Left lung (tissue), 4 donors: ENCODE measurements at regions not wholly inside any gene's neighbourhood (a gene's known extent, or its start where the extent isn't known, plus 50 kb on each side); places are given as distances from the start of the nearest gene placed in this dataset.

Experiments used
- ATAC-seq: fragments of 200-7000 bp; cut with Tn5 transposase; one replicate; pipeline ENCODE4 v1.9.1; 2020; ENCODE audit warnings: moderate library complexity
- DNase-seq, 4 donors: peaks; one replicate each; pipeline ENCODE4 v3.0.0-alpha.2; 2013 to 2020
- H3K27ac ChIP-seq, 2 donors: fragments of 200-600 bp; sonication (generic) in 1 of 2; one replicate each; pipeline versions ENCODE4 v1.5.0 to v1.8.0; 2020 to 2021
- H3K27me3 ChIP-seq, 2 donors: fragments of 200-600 bp; sonication (generic) in 1 of 2; one replicate each; pipeline versions ENCODE4 v1.5.0 to v1.8.0; 2020 to 2021
- H3K36me3 ChIP-seq, 2 donors: fragments of 200-600 bp; sonication (generic) in 1 of 2; one replicate each; pipeline versions ENCODE4 v1.5.0 to v1.8.0; 2020 to 2021
- H3K4me1 ChIP-seq, 2 donors: fragments of 200-600 bp; one replicate each; pipeline ENCODE4 v1.8.0; 2021
- H3K4me3 ChIP-seq, 2 donors: fragments of 200-600 bp; sonication (generic) in 1 of 2; one replicate each; pipeline versions ENCODE4 v1.5.0 to v1.8.0; 2020 to 2021; ENCODE audit warnings: mild to moderate bottlenecking in 1 of 2
- H3K9me3 ChIP-seq, 2 donors: fragments of 200-600 bp; sonication (generic) in 1 of 2; one replicate each; pipeline versions ENCODE4 v1.5.0 to v1.8.0; 2020 to 2021
- intact Hi-C, 2 donors: fragments of 100-400 bp; cut with DNase I; formaldehyde crosslinking; loops; one replicate each; pipeline versions ENCODE4 v1.11.2 to v1.14.2; 2022
- TF ChIP-seq, protein P1 (sequence below), 2 donors: fragments of 200-600 bp; sonication (generic) in 1 of 2; IDR thresholded peaks; one replicate each; pipeline versions ENCODE4 v1.5.0 to v1.8.0; 2021; ENCODE audit warnings: antibody characterized with exemption in 2 of 2
- donor health status: DM: no; HTN: yes; CAD: no.
- donor health status: DM: no; HTN: no; CAD: no.

DNA sequence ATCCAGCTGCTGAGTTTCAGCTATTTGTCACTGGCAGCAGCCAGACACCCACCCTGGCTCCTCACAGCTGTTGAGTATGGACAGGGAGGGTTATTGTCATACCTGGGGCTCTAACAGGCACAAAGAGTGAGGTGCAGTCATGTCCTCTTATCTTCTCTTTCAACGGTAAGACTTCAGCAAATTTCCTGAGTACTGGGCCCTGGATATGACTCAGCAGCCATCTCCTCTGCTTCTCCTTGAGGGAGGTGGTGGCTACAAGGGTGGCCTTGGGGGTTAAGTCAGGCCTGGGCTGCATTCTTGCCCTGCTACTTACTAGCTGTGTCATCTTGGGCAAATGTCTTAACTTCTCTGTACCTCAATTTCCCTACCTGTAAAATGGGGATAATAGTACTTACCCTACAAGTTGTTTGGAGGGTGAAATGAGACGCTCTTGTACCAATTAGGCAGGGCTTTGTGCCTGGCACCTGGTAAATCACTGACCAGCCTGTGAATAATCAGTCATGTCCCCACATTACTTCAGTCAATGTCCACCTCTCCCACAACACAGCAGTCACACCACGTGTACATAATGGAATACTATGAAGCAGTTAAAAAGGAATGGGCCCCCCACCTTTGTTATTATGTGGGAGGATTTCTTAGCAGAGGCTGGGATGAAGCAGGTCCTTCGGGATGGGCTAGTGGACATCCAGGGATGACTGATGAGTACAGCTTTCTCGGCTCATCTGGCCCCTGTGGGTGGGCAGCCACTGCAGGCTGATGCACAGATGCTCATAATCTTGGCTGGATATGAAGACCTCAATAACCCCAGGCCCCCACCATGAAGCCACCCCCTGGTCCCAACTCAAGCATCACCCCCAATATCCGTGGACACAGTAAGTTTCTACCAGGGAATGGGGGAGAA lies 528.8 kb downstream of the SHQ1 start:
- intact Hi-C loops, result no loop called here
- ATAC-seq, result peak; percentile 31
- no peak overlapping the region for H3K4me3 ChIP-seq

DNA sequence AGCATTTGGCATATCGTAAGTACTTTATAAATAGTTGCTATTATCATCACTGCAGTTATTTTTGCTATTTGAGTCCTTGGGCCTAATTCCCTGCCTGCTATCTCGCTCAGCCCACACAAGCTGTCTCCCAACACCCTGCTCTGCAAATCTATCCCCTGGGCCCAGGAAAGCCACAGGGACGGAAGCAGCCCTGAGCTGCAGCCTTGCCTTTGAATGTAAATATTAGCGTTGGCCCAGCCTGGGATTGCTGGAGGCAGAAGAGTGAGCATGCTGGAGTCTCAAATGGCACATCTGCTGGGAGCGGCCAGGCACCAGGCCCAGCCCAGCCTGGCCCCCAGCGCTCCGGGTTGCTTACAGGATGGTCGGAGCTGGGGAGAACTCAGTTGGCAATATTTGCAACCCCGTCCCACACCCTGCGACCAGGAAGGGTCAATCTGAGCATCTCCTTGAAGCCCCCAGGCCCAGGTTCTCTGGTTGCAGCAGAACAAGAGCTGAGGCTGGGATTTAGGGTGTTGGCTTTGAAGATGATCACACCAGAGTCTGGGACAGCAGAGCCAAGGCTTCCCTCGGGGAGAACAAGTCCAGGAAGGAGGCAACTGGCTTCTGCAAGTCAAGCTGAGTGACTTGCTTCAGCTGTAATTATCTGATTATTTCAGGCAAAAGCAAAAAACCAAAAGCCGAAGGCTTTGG lies 529.6 kb downstream of the SHQ1 start:
- Histone ChIP-seq H3K9me3 (no peaks in the 10 kb centered on the region), H3K4me1 (peaks cover 0 to under 1% of the 10 kb centered on the region in 2 donors), H3K27me3 (no peaks in the 10 kb centered on the region), H3K36me3 (no peaks in the 10 kb centered on the region), H3K4me3 (no peak overlapping the region), H3K27ac (no peak overlapping the region)
- peak in 1 of 4 donors; percentile 50 for DNase-seq
- intact Hi-C loops, result no loop called here
- TF ChIP-seq, protein P1, sequence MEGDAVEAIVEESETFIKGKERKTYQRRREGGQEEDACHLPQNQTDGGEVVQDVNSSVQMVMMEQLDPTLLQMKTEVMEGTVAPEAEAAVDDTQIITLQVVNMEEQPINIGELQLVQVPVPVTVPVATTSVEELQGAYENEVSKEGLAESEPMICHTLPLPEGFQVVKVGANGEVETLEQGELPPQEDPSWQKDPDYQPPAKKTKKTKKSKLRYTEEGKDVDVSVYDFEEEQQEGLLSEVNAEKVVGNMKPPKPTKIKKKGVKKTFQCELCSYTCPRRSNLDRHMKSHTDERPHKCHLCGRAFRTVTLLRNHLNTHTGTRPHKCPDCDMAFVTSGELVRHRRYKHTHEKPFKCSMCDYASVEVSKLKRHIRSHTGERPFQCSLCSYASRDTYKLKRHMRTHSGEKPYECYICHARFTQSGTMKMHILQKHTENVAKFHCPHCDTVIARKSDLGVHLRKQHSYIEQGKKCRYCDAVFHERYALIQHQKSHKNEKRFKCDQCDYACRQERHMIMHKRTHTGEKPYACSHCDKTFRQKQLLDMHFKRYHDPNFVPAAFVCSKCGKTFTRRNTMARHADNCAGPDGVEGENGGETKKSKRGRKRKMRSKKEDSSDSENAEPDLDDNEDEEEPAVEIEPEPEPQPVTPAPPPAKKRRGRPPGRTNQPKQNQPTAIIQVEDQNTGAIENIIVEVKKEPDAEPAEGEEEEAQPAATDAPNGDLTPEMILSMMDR (IDR thresholded peaks at IDR 0.05), result no peak
- no peak for ATAC-seq

More for the DNA sequence above, 528.8 kb downstream of the SHQ1 start:
- H3K4me1 ChIP-seq, result no peaks in the 10 kb centered on the region
- H3K9me3 ChIP-seq, result no peaks in the 10 kb centered on the region
- no peak overlapping the region for H3K27ac ChIP-seq
- TF ChIP-seq, protein P1 (IDR thresholded peaks at IDR 0.05), result no peak
- H3K36me3 ChIP-seq, result no peaks in the 10 kb centered on the region
- H3K27me3 ChIP-seq, result no peaks in the 10 kb centered on the region
- no peak for DNase-seq

DNA sequence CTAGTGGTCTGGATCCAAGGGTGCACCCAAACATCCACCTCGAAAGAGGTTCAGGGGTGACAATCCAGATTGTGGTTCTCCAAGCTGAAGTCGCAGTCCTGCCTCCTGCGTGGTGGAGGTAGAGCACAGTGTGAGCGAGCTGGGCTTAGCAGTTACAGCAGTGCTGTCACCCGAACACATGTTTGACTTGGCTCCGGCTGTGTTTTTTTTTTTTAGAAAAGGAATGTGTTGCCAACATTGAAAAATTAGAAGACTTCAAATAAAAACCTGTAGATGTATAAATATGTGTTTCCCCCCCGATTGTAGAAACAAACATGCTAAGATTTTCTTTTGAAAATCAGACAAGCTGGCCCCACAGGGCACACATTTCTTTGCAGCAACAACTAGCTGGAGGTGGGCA lies 530.8 kb downstream of the SHQ1 start:
- intact Hi-C loops, result no loop called here
- no peaks in the 10 kb centered on the region for H3K27me3 ChIP-seq
- no peaks in the 10 kb centered on the region for H3K9me3 ChIP-seq
- no peak overlapping the region for H3K27ac ChIP-seq
- H3K36me3 ChIP-seq, result no peaks in the 10 kb centered on the region
- peaks cover 0 to 3% of the 10 kb centered on the region in 2 donors for H3K4me1 ChIP-seq
- ATAC-seq (peak; percentile 33), DNase-seq (no peak)
- TF ChIP-seq, protein P1 (IDR thresholded peaks at IDR 0.05), result no peak
- no peak overlapping the region for H3K4me3 ChIP-seq

DNA sequence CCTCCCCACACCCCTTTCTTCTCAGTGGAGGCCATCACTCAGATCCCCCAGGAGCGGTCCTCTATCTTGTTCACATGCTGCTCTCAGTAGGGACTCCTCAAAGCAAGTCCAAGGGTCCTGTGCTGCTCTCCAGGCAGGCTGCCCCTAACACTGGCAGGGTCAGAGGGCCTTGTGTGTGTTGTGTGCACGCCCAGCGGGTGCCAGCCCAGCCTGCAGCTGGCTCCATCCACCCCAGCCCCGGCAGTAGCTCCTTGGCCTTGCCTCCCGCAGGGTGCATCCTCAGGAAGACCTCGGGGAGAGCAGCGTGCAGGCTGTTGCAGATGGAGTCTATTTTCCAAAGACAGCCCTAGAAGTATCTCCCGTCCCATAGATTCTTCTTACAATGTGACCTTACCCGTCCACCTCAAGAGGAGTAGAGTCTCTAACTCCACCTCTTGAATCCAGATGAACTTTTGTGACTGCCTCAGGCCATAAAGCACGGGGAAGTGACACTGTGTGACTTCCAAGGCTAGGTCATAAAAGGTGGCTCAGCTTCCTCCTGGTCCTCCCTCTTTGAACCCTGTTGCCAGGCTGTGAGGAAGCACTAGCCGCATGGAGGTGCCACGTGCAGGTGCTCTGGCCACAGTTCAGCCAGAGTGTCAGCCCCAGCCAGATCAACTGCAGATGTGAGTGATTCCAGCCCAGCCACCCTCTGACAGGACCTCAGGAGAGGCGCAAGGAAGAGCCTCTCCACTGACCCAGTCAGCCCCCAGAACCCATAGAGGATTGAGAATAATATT lies 531.6 kb downstream of the SHQ1 start:
- no peaks in the 10 kb centered on the region for H3K36me3 ChIP-seq
- ATAC-seq, result no peak
- H3K9me3 ChIP-seq, result no peaks in the 10 kb centered on the region
- intact Hi-C loops, result no loop called here
- peaks cover 0 to 3% of the 10 kb centered on the region in 2 donors for H3K4me1 ChIP-seq
- DNase-seq, result no peak
- no peak overlapping the region for H3K27ac ChIP-seq
- no peak overlapping the region for H3K4me3 ChIP-seq
- TF ChIP-seq, protein P1 (IDR thresholded peaks at IDR 0.05), result no peak
- no peaks in the 10 kb centered on the region for H3K27me3 ChIP-seq
